Neural cell (in vitro differentiated cells): ENCODE measurements at regions not wholly inside any gene's neighbourhood (a gene's known extent, or its start where the extent isn't known, plus 50 kb on each side); places are given as distances from the start of the nearest gene placed in this dataset.
"Not testable (repeated sequence)": the region's sequence is repeated elsewhere in the genome, so short reads cannot be mapped to it uniquely, and the experiment has no call there.

Source experiments
- H2AFZ ChIP-seq: fragments of 200-600, 300-800 bp; sonication (generic), shearing (Covaris generic); 2 replicates; pipeline ENCODE4 v1.6.0; 2014; ENCODE audit warnings: low read depth, mild to moderate bottlenecking, antibody characterized with exemption, low read length, moderate library complexity
- H3F3A ChIP-seq: fragments of 200-600 bp; shearing (Covaris generic); 2 replicates; pipeline ENCODE4 v1.6.1; 2016; ENCODE audit warnings: mild to moderate bottlenecking, moderate library complexity, mixed read lengths, antibody characterized with exemption, low read length; ENCODE audit not compliant: insufficient read depth, poor library complexity, severe bottlenecking
- H3K27ac ChIP-seq: fragments of 200-600, 300-800 bp; sonication (generic), shearing (Covaris generic); 2 replicates; pipeline ENCODE4 v1.5.1; 2014; ENCODE audit warnings: mild to moderate bottlenecking, low read length, moderate library complexity
- H3K27me3 ChIP-seq: fragments of 300-800, 200-600 bp; sonication (generic), shearing (Covaris generic); 2 replicates; pipeline ENCODE4 v1.6.0; 2014; ENCODE audit warnings: mild to moderate bottlenecking, low read depth, low read length, moderate library complexity; ENCODE audit not compliant: insufficient read depth
- H3K36me3 ChIP-seq: fragments of 300-800, 200-600 bp; sonication (generic), shearing (Covaris generic); 2 replicates; pipeline ENCODE4 v1.5.1; 2014; ENCODE audit warnings: mild to moderate bottlenecking, antibody characterized with exemption, low read length, moderate library complexity; ENCODE audit not compliant: insufficient read depth
- H3K4me2 ChIP-seq: fragments of 300-800, 200-600 bp; sonication (generic), shearing (Covaris generic); 2 replicates; pipeline ENCODE4 v1.6.0; 2014; ENCODE audit warnings: mild to moderate bottlenecking, low read length
- H3K4me3 ChIP-seq: fragments of 300-800, 200-600 bp; sonication (generic), shearing (Covaris generic); 2 replicates; pipeline ENCODE4 v1.5.1; 2014; ENCODE audit warnings: mild to moderate bottlenecking, low read length, moderate library complexity
- H3K79me2 ChIP-seq: fragments of 200-600 bp; shearing (Covaris generic); replicated peaks from 2 replicates; pipeline ENCODE4 v1.6.0; 2014; ENCODE audit warnings: mild to moderate bottlenecking, low read length, moderate library complexity; ENCODE audit not compliant: insufficient read depth
- H3K9ac ChIP-seq: fragments of 300-800, 200-600 bp; sonication (generic), shearing (Covaris generic); 2 replicates; pipeline ENCODE4 v1.6.1; 2016; ENCODE audit warnings: mild to moderate bottlenecking, low read length, mixed read lengths
- H3K9me2 ChIP-seq: fragments of 200-600 bp; shearing (Covaris generic); 2 replicates; pipeline ENCODE4 v1.6.1; 2016; ENCODE audit warnings: mild to moderate bottlenecking, low read length, mixed read lengths; ENCODE audit not compliant: insufficient read depth
- H3K9me3 ChIP-seq: fragments of 200-600, 300-800 bp; sonication (generic), shearing (Covaris generic); 2 replicates; pipeline ENCODE4 v1.6.1; 2016; ENCODE audit warnings: mild to moderate bottlenecking, mixed run types, low read length, moderate library complexity, mixed read lengths
- H4K20me1 ChIP-seq: fragments of 200-600 bp; shearing (Covaris generic); 2 replicates; pipeline ENCODE4 v1.6.1; 2016; ENCODE audit warnings: mild to moderate bottlenecking, mixed run types; ENCODE audit not compliant: insufficient read depth
- EP300 ChIP-seq: fragments of 450-650 bp; conservative IDR thresholded peaks from 2 replicates; pipeline ENCODE4 v1.6.1; 2014; ENCODE audit warnings: antibody characterized with exemption, mild to moderate bottlenecking, moderate library complexity; ENCODE audit not compliant: poor library complexity, severe bottlenecking
- EZH2 ChIP-seq: fragments of 200-600, 300-800 bp; shearing (Covaris generic), sonication (generic); IDR thresholded peaks from 2 replicates; pipeline ENCODE4 v1.6.1; 2014; ENCODE audit warnings: antibody characterized with exemption, low read length, borderline replicate concordance, mild to moderate bottlenecking; ENCODE audit not compliant: insufficient read depth, poor library complexity, severe bottlenecking
- MXI1 ChIP-seq: fragments of 450-650 bp; conservative IDR thresholded peaks from 2 replicates; pipeline ENCODE4 v1.6.1; 2014; ENCODE audit warnings: antibody characterized with exemption, mild to moderate bottlenecking; ENCODE audit not compliant: poor library complexity, severe bottlenecking
- POLR2AphosphoS5 ChIP-seq: IDR thresholded peaks from 2 replicates; pipeline ENCODE4 v1.6.1; 2012
- RAD21 ChIP-seq: fragments of 450-650 bp; conservative IDR thresholded peaks from 2 replicates; pipeline ENCODE4 v1.6.1; 2014; ENCODE audit warnings: antibody characterized with exemption, mild to moderate bottlenecking, moderate library complexity
- SMC3 ChIP-seq: fragments of 450-650 bp; conservative IDR thresholded peaks from 2 replicates; pipeline ENCODE4 v1.6.1; 2014; ENCODE audit warnings: antibody characterized with exemption, mild to moderate bottlenecking, moderate library complexity; ENCODE audit not compliant: poor library complexity
- TAF1 ChIP-seq: IDR thresholded peaks from 2 replicates; pipeline ENCODE4 v1.6.1; 2012; ENCODE audit warnings: low read depth
- TF ChIP-seq, protein P1 (sequence below): IDR thresholded peaks from 2 replicates; pipeline ENCODE4 v1.6.1; 2012; ENCODE audit warnings: borderline replicate concordance
- TF ChIP-seq, protein P2 (sequence below): fragments of 450-650 bp; IDR thresholded peaks from 2 replicates; pipeline ENCODE4 v1.5.1; 2014; ENCODE audit warnings: antibody characterized with exemption, mild to moderate bottlenecking, moderate library complexity; ENCODE audit not compliant: poor library complexity, severe bottlenecking

DNA sequence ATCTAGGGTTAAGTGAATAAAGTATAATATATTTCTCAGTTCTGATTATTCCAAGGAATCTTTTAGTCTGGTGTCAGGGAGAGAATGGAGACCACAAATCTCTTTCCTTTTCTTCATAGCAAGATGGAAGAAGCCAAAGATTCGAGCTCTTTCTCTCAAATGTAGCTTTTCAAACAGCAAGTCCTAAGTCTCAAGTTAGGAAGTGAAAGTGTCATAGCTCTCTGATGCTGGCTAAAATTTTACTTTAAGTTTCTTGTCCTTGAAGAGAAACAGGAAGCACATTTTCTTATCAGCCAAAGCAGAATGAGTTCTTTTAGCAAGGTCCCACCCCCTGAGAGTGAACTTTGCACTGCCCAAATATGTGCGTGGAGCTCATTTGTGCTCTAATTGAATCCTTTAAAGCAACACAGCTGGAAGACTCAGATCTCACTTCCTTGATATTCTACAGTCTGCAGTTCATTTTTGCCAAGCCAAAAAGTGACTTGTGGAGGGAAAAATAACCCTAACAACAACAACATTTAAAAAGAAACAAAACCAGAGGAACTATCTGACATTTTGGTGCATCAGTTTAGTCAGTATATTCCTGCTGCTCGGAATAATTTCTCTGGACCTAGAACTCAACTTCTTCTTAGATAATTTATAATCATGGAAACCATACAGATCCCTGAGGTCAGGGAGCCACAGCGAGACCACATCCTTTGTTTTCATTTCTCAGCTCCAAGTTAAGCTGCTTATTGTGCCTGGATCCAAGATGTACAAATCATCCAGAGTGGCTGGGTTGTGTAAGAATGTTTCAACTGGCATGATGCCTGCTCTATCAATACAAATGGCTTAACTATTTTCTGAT, 238.7 kb upstream of the P2RY1 start:
- no peak overlapping the region for H3K4me2 ChIP-seq
- TF ChIP-seq POLR2AphosphoS5: no peak
- TF ChIP-seq MXI1: no peak
- TF ChIP-seq EP300: no peak
- TF ChIP-seq, protein P1, sequence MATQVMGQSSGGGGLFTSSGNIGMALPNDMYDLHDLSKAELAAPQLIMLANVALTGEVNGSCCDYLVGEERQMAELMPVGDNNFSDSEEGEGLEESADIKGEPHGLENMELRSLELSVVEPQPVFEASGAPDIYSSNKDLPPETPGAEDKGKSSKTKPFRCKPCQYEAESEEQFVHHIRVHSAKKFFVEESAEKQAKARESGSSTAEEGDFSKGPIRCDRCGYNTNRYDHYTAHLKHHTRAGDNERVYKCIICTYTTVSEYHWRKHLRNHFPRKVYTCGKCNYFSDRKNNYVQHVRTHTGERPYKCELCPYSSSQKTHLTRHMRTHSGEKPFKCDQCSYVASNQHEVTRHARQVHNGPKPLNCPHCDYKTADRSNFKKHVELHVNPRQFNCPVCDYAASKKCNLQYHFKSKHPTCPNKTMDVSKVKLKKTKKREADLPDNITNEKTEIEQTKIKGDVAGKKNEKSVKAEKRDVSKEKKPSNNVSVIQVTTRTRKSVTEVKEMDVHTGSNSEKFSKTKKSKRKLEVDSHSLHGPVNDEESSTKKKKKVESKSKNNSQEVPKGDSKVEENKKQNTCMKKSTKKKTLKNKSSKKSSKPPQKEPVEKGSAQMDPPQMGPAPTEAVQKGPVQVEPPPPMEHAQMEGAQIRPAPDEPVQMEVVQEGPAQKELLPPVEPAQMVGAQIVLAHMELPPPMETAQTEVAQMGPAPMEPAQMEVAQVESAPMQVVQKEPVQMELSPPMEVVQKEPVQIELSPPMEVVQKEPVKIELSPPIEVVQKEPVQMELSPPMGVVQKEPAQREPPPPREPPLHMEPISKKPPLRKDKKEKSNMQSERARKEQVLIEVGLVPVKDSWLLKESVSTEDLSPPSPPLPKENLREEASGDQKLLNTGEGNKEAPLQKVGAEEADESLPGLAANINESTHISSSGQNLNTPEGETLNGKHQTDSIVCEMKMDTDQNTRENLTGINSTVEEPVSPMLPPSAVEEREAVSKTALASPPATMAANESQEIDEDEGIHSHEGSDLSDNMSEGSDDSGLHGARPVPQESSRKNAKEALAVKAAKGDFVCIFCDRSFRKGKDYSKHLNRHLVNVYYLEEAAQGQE: no peak
- no peak for TF ChIP-seq TAF1
- TF ChIP-seq SMC3: no peak
- no peak for TF ChIP-seq EZH2
- TF ChIP-seq RAD21: no peak
- TF ChIP-seq, protein P2, sequence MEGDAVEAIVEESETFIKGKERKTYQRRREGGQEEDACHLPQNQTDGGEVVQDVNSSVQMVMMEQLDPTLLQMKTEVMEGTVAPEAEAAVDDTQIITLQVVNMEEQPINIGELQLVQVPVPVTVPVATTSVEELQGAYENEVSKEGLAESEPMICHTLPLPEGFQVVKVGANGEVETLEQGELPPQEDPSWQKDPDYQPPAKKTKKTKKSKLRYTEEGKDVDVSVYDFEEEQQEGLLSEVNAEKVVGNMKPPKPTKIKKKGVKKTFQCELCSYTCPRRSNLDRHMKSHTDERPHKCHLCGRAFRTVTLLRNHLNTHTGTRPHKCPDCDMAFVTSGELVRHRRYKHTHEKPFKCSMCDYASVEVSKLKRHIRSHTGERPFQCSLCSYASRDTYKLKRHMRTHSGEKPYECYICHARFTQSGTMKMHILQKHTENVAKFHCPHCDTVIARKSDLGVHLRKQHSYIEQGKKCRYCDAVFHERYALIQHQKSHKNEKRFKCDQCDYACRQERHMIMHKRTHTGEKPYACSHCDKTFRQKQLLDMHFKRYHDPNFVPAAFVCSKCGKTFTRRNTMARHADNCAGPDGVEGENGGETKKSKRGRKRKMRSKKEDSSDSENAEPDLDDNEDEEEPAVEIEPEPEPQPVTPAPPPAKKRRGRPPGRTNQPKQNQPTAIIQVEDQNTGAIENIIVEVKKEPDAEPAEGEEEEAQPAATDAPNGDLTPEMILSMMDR: no peak
- no peak overlapping the region for H3K4me3 ChIP-seq
- no peaks in the 10 kb centered on the region for H3K36me3 ChIP-seq
- no peak overlapping the region for H3K27ac ChIP-seq
- no peaks in the 10 kb centered on the region for H3K9me3 ChIP-seq
- H3F3A ChIP-seq: no peaks in the 10 kb centered on the region
- no peaks in the 10 kb centered on the region for H3K79me2 ChIP-seq
- no peak overlapping the region for H3K9ac ChIP-seq
- no peaks in the 10 kb centered on the region for H3K9me2 ChIP-seq
- no peaks in the 10 kb centered on the region for H4K20me1 ChIP-seq
- H3K27me3 ChIP-seq: no peaks in the 10 kb centered on the region
- H2AFZ ChIP-seq: no peak overlapping the region

DNA sequence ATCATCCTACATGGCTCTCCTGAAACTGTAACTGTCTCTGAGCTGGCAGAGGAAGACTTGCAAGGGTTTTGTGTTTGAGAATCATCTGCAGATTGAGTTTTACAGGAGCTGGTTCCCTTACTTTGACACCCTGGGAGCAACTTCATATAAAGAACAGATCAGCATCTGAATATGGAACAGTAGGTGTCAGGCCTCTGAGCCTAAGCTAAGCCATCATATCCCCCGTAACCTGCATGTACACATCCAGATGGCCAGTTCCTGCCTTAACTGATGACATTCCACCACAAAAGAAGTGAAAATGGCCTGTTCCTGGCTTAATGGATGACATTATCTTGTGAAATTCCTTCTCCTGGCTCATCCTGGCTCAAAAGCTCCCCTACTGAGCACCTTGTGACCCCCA, 238.1 kb upstream of the P2RY1 start:
- H3K36me3 ChIP-seq, H3F3A ChIP-seq, H3K4me2 ChIP-seq, H3K9ac ChIP-seq, H3K9me3 ChIP-seq, H3K27ac ChIP-seq, H3K79me2 ChIP-seq, H3K4me3 ChIP-seq, H2AFZ ChIP-seq, H3K27me3 ChIP-seq, H3K9me2 ChIP-seq, H4K20me1 ChIP-seq: not testable (repeated sequence)

DNA sequence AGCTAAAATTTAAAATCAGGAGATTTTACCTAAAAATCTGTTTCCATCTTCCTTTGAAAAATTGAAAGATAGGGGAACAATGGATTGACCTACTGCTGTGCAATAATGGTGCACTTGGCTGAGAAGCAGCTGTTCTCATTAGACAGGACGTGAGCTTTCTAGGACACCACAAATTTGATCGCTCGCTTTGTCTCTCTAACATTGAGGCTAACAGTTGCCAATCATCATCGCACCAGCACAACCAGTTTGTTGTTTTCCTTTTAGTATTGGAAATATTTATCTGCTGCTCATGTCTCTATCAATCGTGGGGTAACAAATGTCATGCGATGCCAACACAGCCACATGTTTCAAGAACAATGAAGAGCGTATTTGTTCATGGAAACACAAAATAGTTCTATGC, 228.8 kb upstream of the P2RY1 start:
- Histone ChIP-seq H3K4me2 (no peak overlapping the region), H3K4me3 (no peak overlapping the region), H2AFZ (no peak overlapping the region), H4K20me1 (no peaks in the 10 kb centered on the region), H3K9ac (no peak overlapping the region), H3K36me3 (no peaks in the 10 kb centered on the region), H3K9me2 (no peaks in the 10 kb centered on the region), H3K79me2 (no peaks in the 10 kb centered on the region), H3K27me3 (no peaks in the 10 kb centered on the region), H3K9me3 (no peaks in the 10 kb centered on the region), H3K27ac (no peak overlapping the region), H3F3A (no peaks in the 10 kb centered on the region)
- TF ChIP-seq RAD21 (no peak), SMC3 (no peak), EZH2 (no peak), EP300 (no peak), MXI1 (no peak)
- TF ChIP-seq, protein P1: no peak
